ENCODE measurements at regions not wholly inside any gene's neighbourhood (a gene's known extent, or its start where the extent isn't known, plus 50 kb on each side); places are given as distances from the start of the nearest gene placed in this dataset.

- no peaks in the 10 kb centered on the region for H3K27me3 ChIP-seq
- no peak overlapping the region for H3K4me3 ChIP-seq
- TF ChIP-seq CTCF (IDR thresholded peaks at IDR 0.05), result no peak
- intact Hi-C loops (cut with DNase I), result loop anchor here (5.0 kb wide), 2 partner anchors 1011 to 1171 kb away; partner anchors contain the start of gene TBL1XR1
- H3K4me1 ChIP-seq, result peaks cover 0 to 5% of the 10 kb centered on the region in 2 donors
- H3K9me3 ChIP-seq, result peaks cover 4 to 24% of the 10 kb centered on the region in 2 donors
- peak overlapping the region; percentile 61 to 62 for H3K27ac ChIP-seq
- peak in 1 of 2 donors; percentile 70 for DNase-seq (ENCODE audit: low spot score in 2 of 2)
- H3K36me3 ChIP-seq, result no peaks in the 10 kb centered on the region
These were observed 168.2 kb upstream of the KCNMB2 start for GRCh38 chr3:178367817-178368617.

DNA sequence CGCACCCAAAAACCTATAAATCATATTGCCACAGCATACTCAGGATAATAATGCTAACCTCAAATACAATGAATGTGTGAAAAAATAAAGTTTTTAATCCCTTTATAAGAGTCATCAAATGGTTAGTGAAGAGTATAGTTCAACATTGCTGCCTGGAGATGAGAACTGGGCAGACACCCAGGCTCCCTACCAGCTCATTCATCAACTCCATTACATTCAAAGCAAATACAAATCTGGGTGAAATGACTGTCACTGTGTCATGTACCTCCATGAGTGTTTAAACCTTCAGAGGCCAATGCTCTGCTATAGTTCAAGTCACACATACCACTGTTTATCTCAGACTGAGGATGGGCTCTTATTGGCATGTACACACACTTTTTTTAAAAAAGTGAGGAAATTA lies 167.2 kb upstream of the KCNMB2 start:
- no peak for TF ChIP-seq CTCF (IDR thresholded peaks at IDR 0.05)
- H3K36me3 ChIP-seq, result no peaks in the 10 kb centered on the region
- no peaks in the 10 kb centered on the region for H3K27me3 ChIP-seq
- no peak overlapping the region for H3K4me3 ChIP-seq
- H3K27ac ChIP-seq, result peak overlapping the region; percentile 21 to 62
- DNase-seq (ENCODE audit: low spot score in 2 of 2), result no peak
- intact Hi-C loops (cut with DNase I), result loop anchor here (5.0 kb wide), 2 partner anchors 1012 to 1172 kb away; partner anchors contain the start of gene TBL1XR1
- peaks cover 0 to 14% of the 10 kb centered on the region in 2 donors for H3K9me3 ChIP-seq
- peaks cover 0 to 9% of the 10 kb centered on the region in 2 donors for H3K4me1 ChIP-seq

DNA sequence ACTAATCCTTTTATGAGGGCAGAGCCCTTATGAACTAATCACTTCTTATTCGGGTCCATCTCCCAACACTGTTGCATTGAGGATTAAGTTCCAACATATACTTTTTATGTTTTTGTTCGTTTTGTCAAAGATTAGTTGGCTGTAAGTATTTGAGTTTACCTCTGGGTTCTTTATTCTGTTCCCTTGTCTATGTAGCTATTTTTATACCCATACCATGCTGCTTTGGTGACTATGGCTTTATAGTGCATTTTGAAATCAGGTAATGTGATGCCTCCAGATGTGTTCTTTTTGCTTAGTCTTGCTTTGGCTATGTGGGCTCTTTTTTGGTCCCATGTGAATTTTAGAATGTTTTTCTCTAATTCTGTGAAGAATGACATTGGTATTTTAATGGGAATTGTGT lies 166.4 kb upstream of the KCNMB2 start:
- TF ChIP-seq CTCF (IDR thresholded peaks at IDR 0.05), result no peak
- H3K27me3 ChIP-seq, result no peaks in the 10 kb centered on the region
- H3K4me3 ChIP-seq, result no peak overlapping the region
- intact Hi-C loops (cut with DNase I), result loop anchor here (5.0 kb wide), 2 partner anchors 1013 to 1173 kb away; partner anchors contain the start of gene TBL1XR1
- no peaks in the 10 kb centered on the region for H3K36me3 ChIP-seq
- no peak for DNase-seq (ENCODE audit: low spot score in 2 of 2)
- peaks cover 0 to 13% of the 10 kb centered on the region in 2 donors for H3K9me3 ChIP-seq
- H3K4me1 ChIP-seq, result peaks cover 0 to 9% of the 10 kb centered on the region in 2 donors
- H3K27ac ChIP-seq, result peak overlapping the region in 1 of 2 donors; percentile 62

- no peaks in the 10 kb centered on the region for H3K36me3 ChIP-seq
- no peak for DNase-seq (ENCODE audit: low spot score in 2 of 2)
- peaks cover 0 to 13% of the 10 kb centered on the region in 2 donors for H3K9me3 ChIP-seq
- no peak overlapping the region for H3K4me3 ChIP-seq
- no peak overlapping the region for H3K27ac ChIP-seq
- intact Hi-C loops (cut with DNase I), result no loop called here
- peaks cover 0 to 9% of the 10 kb centered on the region in 2 donors for H3K4me1 ChIP-seq
- TF ChIP-seq CTCF (IDR thresholded peaks at IDR 0.05), result no peak
- H3K27me3 ChIP-seq, result no peaks in the 10 kb centered on the region
These were observed 165.8 kb upstream of the KCNMB2 start for GRCh38 chr3:178370387-178370786.

DNA sequence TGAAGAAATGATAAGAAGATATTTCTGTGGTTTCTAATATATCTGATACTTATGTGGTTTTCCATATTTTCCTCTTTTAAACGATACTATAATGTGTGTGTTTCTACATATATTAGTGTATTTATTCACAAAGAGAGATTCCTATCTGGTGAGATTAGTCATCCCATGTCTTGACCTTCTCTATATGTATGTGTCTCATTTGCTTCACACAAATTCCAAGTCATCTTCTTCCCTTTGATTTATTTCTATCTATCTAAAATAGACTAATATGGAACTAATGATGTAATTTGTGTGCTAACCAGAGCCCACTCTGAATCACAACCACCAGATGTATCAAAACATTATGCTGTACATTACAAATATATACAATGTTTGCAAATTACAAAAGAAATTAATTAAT lies 154.7 kb upstream of the KCNMB2 start:
- no peak for DNase-seq (ENCODE audit: low spot score in 2 of 2)
- no peaks in the 10 kb centered on the region for H3K27me3 ChIP-seq
- H3K4me1 ChIP-seq, result peaks cover 3 to 20% of the 10 kb centered on the region in 2 donors
- intact Hi-C loops (cut with DNase I), result loop anchor here (5.0 to 10.0 kb wide), 2 partner anchors 1184 to 1427 kb away; partner anchors contain the start of gene TBL1XR1
- no peaks in the 10 kb centered on the region for H3K9me3 ChIP-seq
- H3K36me3 ChIP-seq, result no peaks in the 10 kb centered on the region
- H3K27ac ChIP-seq, result no peak overlapping the region
- H3K4me3 ChIP-seq, result no peak overlapping the region
- no peak for TF ChIP-seq CTCF (IDR thresholded peaks at IDR 0.05)

All from ascending aorta (tissue), 2 donors.